HPDE6-E6E7 (cell line): ENCODE measurements at regions not wholly inside any gene's neighbourhood (a gene's known extent, or its start where the extent isn't known, plus 50 kb on each side); places are given as distances from the start of the nearest gene placed in this dataset.

ENCODE experiments used
- DNase-seq: peaks from one replicate; pipeline ENCODE4 v3.0.0; 2011; ENCODE audit warnings: missing footprints; ENCODE audit errors: extremely low spot score

- no peak for DNase-seq
Observed at GRCh38 chr22:48886604-48887393, 940.9 kb downstream of the BRD1 start.

DNA sequence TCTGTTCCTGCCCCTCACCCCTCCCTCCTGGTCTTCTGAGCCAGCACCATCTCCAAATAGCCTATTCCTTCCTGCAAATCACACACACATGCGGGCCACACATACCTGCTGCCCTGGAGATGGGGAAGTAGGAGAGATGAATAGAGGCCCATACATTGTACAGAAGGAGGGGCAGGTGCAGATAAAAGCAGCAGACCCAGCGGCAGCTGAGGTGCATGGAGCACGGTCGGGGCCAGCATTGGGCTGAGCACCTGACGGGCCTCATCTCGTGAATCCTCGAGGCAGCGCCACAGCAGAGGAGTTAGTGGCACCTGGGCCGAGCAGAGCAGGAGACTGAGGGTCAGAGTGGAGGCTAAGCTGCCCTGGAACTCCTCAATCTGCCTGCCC, 941.8 kb downstream of the BRD1 start:
- DNase-seq: no peak

DNA sequence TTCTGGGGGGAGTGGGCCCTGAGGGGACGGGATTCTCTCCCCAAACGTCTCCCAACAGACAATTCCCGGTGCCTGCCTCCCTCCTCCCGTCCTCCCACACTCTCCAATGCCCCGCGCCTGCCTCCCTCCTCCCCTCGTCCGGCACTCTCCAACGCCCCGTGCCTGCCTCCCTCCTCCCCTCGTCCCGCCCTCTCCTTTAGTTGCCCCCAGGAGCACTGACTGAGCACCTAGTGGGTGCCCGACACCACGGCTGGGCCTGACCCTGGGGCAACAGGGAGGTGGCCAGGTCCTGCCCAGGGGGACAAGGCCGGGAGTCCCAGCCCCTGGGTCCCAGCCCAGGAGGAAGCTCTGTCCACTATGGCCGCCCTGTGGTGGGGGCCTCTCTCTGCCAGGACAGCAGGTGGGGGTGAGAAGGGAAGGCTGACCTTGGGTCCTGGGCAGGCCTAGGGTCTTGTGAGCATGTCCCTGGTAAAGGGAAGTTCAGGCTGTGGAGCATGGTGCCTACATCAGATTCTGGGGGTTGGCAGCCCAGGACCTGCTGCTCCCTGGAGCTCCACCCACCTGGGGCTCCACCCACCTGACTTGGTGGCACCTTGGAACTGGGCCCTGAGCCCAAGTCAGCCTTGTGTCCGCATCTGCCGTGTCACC, 942.3 kb downstream of the BRD1 start:
- DNase-seq: no peak

DNA sequence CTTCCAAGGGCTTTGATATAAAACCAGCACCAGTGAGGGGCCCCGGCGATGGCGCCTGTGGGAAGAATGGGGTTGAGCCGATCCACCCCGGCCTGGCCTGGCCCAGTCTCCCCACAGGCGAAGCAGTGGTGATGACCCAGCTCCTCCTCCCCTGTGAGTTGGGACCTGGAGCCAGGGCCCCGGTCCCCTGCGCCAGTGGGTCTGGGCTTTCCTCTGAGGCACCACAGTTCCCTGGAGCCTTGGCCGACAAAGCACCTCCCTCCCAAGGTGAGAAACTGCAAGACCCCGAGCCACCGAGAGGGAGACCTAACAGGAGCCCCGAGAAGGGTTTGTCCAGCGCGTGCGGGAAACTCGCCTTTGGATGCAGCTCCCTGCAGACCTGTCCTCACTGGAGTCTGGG, 942.9 kb downstream of the BRD1 start:
- DNase-seq: no peak

- DNase-seq: no peak
Observed at GRCh38 chr22:48884324-48884723, 943.3 kb downstream of the BRD1 start.

DNA sequence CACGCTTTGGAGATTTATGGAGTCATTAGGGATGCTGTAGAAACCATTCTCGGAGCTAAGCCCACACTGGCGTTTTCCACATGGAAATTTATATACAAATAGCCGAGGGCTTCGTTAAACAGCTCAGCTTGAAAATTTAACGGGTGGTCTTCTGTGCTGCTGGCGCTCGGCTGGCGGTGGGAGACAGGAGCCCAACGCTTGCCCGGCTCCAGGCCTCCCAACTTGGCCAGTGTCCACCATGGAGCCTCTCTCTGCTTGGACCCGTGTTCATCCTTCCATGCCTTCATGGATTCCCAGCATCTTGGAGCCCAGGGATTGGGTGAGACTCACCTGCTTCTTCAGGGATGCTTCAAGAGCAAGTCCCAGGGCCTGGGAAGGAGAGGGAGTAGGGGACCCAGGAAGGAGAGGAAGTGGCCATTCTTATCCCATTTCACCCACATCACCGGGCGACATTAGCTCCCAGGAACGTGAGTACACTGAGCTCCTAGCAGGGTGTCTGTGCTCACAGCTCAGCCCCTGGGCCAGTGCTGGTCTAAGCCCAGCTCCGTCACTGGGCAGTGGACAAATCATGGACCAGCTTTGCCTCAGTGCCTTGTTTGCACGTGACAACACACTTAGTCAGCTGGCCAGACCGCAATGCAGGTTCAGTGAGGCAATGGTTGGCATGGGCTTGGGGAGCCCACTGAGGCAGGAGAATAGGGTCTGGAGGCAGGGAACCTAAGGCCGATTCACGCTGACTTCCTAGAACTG, 944.3 kb downstream of the BRD1 start:
- DNase-seq: no peak

- no peak for DNase-seq
Observed at GRCh38 chr22:48882636-48883200, 945.0 kb downstream of the BRD1 start.

- no peak for DNase-seq
Observed at GRCh38 chr22:48881326-48881980, 946.2 kb downstream of the BRD1 start.

DNA sequence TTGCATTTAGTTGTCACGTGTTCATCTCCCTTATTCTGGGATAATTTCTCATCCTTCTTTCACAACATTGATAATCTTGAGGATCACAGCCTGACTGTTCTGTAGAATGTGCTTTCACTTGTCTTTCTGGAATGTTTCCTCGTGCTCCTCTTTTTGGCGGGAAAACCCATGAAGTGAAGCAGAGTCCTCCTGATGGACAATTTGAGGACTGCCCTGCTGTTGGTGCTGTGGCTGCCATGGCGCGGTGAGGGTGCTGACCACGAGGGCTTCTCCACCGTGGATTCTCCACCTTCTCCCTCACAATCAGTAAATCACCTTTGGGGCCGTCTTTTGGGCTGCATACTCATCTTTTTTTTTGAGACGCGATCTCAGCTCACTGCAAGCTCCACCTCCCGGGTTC, 946.9 kb downstream of the BRD1 start:
- DNase-seq: no peak

DNA sequence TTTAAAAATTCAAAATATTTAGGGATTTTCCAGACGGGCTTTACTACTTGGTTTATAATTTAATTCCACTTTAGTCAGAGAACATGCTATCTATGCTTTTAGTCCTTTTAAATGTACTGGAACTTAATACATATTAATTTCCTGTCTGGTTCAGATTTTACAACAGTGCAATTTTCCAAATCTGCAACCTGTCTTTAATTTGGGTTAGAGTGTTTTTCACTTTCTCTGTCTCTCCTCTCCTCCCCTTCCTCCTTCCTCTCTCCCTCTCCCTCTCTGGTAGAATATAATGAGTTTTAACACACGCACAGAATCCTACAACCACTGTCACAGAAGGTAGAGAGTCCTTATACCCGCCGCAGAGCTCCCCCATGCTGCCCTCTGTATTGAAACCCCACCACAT, 950.7 kb downstream of the BRD1 start:
- DNase-seq: no peak

DNA sequence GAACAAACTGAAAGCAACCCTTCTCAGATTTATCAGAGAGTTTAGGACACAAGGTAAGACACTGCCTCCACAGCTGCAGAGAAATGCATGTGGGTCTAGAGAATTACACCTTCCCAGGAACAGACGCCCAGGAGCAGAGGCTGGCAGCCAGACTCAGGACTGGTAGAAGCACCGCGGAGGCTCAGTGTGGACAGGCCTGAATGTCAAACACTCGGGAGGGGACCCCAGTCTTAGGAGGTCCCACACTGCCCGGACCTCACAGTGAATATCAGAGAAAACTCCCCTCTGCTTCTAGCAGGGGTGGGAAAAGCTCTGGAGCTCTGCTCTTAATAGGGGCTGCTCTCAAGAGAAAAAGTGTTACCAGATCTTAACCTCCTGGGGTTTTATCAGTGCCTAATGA, 952.7 kb downstream of the BRD1 start:
- DNase-seq: no peak

GRCh38 chr22:48873191-48873520, 954.5 kb downstream of the BRD1 start:
- DNase-seq: no peak

DNA sequence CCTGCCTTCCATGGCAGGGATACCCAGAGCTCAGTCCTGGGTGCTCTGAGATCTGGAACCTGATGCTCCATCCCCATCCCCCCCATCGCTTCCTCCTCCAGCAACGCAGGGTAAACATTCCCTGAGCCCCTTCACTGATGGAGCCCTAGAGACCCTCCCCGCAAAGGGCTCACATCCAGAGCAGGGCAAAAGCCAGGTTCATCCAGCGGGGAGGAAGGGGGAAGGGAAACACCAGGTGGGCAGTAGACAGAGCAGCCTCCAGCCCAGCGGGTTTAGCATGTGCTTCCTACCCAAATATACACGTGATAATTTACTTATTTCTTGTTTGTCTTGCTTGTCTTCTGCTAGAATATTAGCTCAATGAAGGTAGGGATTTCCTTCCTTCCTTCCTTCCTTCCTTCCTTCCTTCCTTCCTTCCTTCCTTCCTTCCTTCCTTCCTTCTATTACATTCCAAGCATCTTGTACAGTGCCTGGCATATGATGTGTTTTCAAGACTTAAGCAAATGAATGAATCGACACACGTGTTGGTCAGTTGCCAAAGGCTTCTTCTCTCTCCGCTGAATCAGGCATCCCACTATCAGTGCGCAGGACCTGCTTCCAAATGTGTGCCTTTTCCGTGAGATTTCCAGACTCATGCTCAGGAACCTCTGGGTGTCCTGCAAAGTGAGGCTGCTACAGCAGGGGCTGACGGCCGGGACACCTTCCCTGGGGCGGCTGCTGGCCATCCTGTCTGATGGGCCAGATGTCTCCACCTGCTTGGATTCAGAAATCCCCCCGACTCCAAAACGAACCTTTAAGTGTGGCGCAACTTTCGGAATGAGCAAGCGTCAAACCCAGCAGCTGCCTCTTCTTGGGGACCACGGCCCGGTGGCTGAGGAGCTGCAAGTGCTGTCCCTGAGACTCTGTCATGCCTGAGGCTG, 955.1 kb downstream of the BRD1 start:
- no peak for DNase-seq

GRCh38 chr22:48871176-48871840, 956.4 kb downstream of the BRD1 start:
- no peak for DNase-seq

DNA sequence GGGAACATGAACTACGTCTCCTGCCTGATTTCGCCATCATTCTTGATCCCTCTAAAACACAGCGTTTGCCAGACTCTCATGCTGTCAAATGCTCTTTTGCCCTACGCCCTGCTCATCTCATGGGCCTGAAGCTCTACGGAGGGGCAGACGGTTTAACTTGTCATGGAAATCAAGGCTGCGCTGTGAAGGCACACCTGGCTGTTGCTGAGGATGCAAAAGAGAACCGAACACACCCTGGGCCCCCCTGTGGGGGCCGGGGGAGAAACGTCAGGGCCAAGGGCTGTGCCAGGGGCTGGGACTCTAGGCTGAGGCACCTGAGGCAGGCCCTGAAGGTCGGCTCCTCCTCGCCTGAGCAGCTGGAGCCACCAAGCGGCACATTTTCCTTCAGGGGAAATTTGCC, 957.2 kb downstream of the BRD1 start:
- DNase-seq: no peak

GRCh38 chr22:48869788-48870187, 957.9 kb downstream of the BRD1 start:
- no peak for DNase-seq

- no peak for DNase-seq
Observed at GRCh38 chr22:48869161-48869560, 958.5 kb downstream of the BRD1 start.

- DNase-seq: no peak
Observed at GRCh38 chr22:48868554-48868953, 959.1 kb downstream of the BRD1 start.

GRCh38 chr22:48867891-48868290, 959.8 kb downstream of the BRD1 start:
- no peak for DNase-seq

DNA sequence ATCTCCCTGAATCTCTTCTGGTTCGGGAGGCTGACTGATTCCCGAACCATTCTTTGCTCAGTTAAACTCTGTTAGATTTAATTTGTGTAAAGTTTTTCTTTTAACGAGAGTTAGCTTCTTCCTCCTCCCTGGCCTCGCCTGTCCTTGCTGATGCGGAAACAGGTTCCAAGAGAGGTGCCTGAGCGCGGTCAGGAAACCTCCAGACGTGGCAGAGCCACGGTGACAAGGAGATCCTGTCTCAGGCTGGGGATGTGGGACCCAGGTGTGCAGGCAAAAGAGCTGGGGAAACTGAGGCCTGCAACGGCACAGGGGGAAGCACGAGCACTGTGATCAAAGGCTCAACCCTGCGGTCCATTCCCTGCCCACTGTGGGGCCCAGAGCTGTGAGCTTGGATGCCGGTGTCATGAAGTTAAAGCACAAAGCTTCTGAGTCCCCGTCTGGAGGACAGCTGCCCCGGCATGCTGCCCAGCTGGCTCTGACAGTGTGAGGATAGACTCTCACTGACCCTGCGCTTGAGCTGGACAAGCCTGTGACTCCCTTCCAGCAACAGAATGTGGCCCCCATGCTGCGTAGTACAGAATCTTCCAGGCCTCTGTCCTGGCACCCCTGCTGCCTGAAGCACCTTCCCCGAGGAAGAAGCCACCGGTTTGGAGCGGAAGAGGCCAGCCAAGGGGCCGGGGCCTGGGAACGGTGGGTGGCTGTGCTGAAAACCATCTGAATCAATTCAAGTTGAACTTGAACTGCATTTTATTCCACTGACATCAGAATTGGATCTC, 960.6 kb downstream of the BRD1 start:
- no peak for DNase-seq
